ENCODE measurements at regions not wholly inside any gene's neighbourhood (a gene's known extent, or its start where the extent isn't known, plus 50 kb on each side); places are given as distances from the start of the nearest gene placed in this dataset.
A peak's percentile ranks its signal among the peaks of the same experiment; 100 is the strongest.

GRCh38 chr4:83171436-83172039 lies 57.0 kb upstream of the PLAC8 start:
- Histone ChIP-seq H3K4me1 (ENCODE audit: control insufficient read depth, insufficient read depth, low read length) (no peaks in the 10 kb centered on the region), H3K27me3 (ENCODE audit: control insufficient read depth, insufficient read depth, low read length) (peaks cover 5% of the 10 kb centered on the region), H2AK5ac (ENCODE audit: low read depth, low read length) (no peak overlapping the region; the same call in 1 of the 2 replicates), H2AFZ (replicated peaks; ENCODE audit: low read length, poor library complexity) (peak overlapping the region; percentile 87), H3K9ac (ENCODE audit: low read depth, low read length) (no peak overlapping the region), H3K4me3 (ENCODE audit: insufficient read depth, low read depth, low read length) (no peak overlapping the region), H2BK5ac (ENCODE audit: low read depth, low read length, poor library complexity, severe bottlenecking) (peak overlapping the region; percentile 79), H3K79me1 (ENCODE audit: low read depth in 1 of 2, low read length in 2 of 2) (no peaks in the 10 kb centered on the region), H3K9me1 (ENCODE audit: insufficient read depth, low read length) (no peaks in the 10 kb centered on the region), H2AK9ac (replicated peaks; ENCODE audit: low read depth, low read length, poor library complexity) (peak overlapping the region; percentile 74), H3K14ac (replicated peaks; ENCODE audit: low read depth, low read length) (peak overlapping the region; percentile 72; the same call in 1 of the 2 replicates), H3K9me3 (ENCODE audit: control insufficient read depth, insufficient read depth, low read length) (no peaks in the 10 kb centered on the region), H3K4ac (ENCODE audit: low read depth, low read length) (peak overlapping the region; percentile 69; the same call in 1 of the 2 replicates), H4K5ac (ENCODE audit: low read depth, low read length) (peak overlapping the region; percentile 93; the same call in 1 of the 2 replicates), H3K27ac (ENCODE audit: insufficient read depth, low read length) (no peak overlapping the region), H3K36me3 (ENCODE audit: control insufficient read depth, insufficient read depth, low read length) (no peaks in the 10 kb centered on the region), H4K20me1 (ENCODE audit: insufficient read depth, low read length) (no peaks in the 10 kb centered on the region), H4K8ac (ENCODE audit: low read depth in 2 of 2, low read length in 2 of 2) (peak overlapping the region; percentile 76 to 95; a peak in 3 of 4 replicates), H4K91ac (ENCODE audit: insufficient read depth, low read depth, low read length) (peak overlapping the region; percentile 30; the same call in 1 of the 2 replicates), H2BK15ac (ENCODE audit: low read depth, low read length) (0 out of 3 replicates have a peak overlapping the region, but pooled peaks have one; percentile 35), H3K18ac (ENCODE audit: low read depth, low read length) (peak overlapping the region; percentile 94), H3K23ac (ENCODE audit: low read depth, low read length) (peak overlapping the region; percentile 29; the same call in 1 of the 2 replicates), H2BK120ac (ENCODE audit: low read depth, low read length) (peak overlapping the region; percentile 80), H3K4me2 (ENCODE audit: low read depth, low read length) (no peak overlapping the region), H2BK20ac (ENCODE audit: low read depth, low read length) (peak overlapping the region; percentile 85), H3K56ac (ENCODE audit: extremely low read depth, insufficient read depth, low read length) (no peak overlapping the region)
- TF ChIP-seq MAFK (IDR thresholded peaks at IDR 0.05; ENCODE audit: low read depth, low read length) (no peak), CHD1 (IDR thresholded peaks at IDR 0.05; ENCODE audit: low read depth, low read length) (no peak), RFX5 (IDR thresholded peaks at IDR 0.05; ENCODE audit: low read depth, low read length) (no peak), USF2 (IDR thresholded peaks at IDR 0.05; ENCODE audit: low read depth, low read length) (no peak), MXI1 (IDR thresholded peaks at IDR 0.05; ENCODE audit: borderline replicate concordance, low read depth, low read length) (no peak), BHLHE40 (IDR thresholded peaks at IDR 0.05; ENCODE audit: low read depth, low read length) (no peak)
- intact Hi-C loops (cut with micrococcal nuclease) = no loop called here
- ChIA-PET CTCF (no interaction called here), POLR2A (ENCODE audit: unreplicated experiment) (no interaction called here)
- no TSS peak for BruUV-seq (replicated peaks)
- DNase-seq (no peak), ATAC-seq (ENCODE audit: low read depth) (no peak)
- no CpG with 5 or more reads among the region's 2 CpGs for WGBS, 2 experiments (ENCODE audit: extremely low coverage in 2 of 2, insufficient read length in 1 of 2)
- in situ Hi-C loops (cut with MboI; ENCODE audit: low sequenced_read_pairs) = no loop called here
- dilution Hi-C loops (cut with HindIII; ENCODE audit: low sequenced_read_pairs, unreplicated experiment) = no loop called here

All from IMR-90 (cell line).